Neural progenitor cell (in vitro differentiated cells): ENCODE measurements at regions not wholly inside any gene's neighbourhood (a gene's known extent, or its start where the extent isn't known, plus 50 kb on each side); places are given as distances from the start of the nearest gene placed in this dataset.

Experiments
- CTCF ChIP-seq: fragments of 200-600 bp; sonication (generic); IDR thresholded peaks from 2 replicates; pipeline ENCODE4 v1.5.1; 2017; ENCODE audit warnings: antibody characterized with exemption, mild to moderate bottlenecking
- EZH2 ChIP-seq: fragments of 200-600 bp; sonication (generic); IDR thresholded peaks from 2 replicates; pipeline ENCODE4 v1.6.1; 2017; ENCODE audit warnings: antibody characterized with exemption, mild to moderate bottlenecking, moderate library complexity
- EZH2phosphoT487 ChIP-seq: fragments of 200-600 bp; sonication (generic); IDR thresholded peaks from 2 replicates; pipeline ENCODE4 v1.6.1; 2017; ENCODE audit warnings: antibody characterized with exemption

DNA sequence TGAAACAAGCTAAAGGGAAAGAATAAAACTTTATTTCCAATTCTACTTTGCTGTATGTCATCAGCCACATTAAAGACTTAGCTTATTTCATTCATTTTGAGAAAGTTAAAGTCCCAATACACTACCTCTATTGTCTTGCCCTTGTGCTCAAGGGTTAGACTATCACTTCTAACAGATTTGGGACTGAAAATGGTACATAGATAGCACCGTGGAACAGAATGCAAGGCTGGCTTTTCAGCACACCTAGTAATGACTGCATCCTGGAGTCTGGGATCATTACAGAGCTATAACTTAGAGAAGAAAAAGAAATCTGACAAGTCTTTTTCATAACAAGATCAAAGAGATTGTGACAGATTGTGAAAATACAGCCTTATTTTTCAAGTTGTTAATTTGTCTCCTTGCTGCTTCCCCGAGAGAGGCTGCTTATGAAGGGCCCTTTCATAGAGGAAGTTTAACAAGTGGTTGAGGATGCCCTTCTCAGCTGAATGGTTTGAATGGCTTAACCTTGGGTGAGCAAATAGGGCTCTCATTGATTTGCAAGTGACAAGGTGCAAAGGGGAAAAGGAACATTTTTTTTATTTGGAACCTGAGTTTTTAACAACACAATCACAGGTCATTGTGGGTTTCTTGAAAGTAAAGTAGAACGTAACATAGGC lies 371.8 kb downstream of the EPHA4 start:
- TF ChIP-seq CTCF (no peak), EZH2phosphoT487 (no peak), EZH2 (no peak)
